Activated B cell treated with CpG ODN at 0.5 μM for 24 hours (primary cell): ENCODE measurements at regions not wholly inside any gene's neighbourhood (a gene's known extent, or its start where the extent isn't known, plus 50 kb on each side); places are given as distances from the start of the nearest gene placed in this dataset.

Source experiments
- ATAC-seq: fragments of 200-7000 bp; cut with Tn5 transposase; one replicate; pipeline ENCODE4 v1.10.0; 2021; ENCODE audit warnings: low read depth, mild to moderate bottlenecking, moderate library complexity
- CTCF ChIA-PET: fragments of 350-600 bp; sonication (Branson Sonifier 250); formaldehyde crosslinking; loops from one replicate; lab custom pipeline; 2021; ENCODE audit warnings: antibody characterized with exemption; lab: Charles Lee
- POLR2A ChIA-PET: fragments of 350-600 bp; sonication (Branson Sonifier 250); formaldehyde crosslinking; loops from one replicate; lab custom pipeline; 2021; ENCODE audit warnings: antibody characterized with exemption; lab: Charles Lee
- DNase-seq: peaks from one replicate; pipeline ENCODE4 v3.0.0; 2022
- H3K27ac Mint-ChIP-seq: one replicate; pipeline ENCODE4 v1.8.0; 2020; ENCODE audit warnings: mixed read lengths
- H3K27me3 Mint-ChIP-seq: one replicate; pipeline ENCODE4 v1.8.0; 2021; ENCODE audit warnings: mixed read lengths
- H3K36me3 Mint-ChIP-seq: one replicate; pipeline ENCODE4 v1.8.0; 2021; ENCODE audit warnings: low read depth, mixed read lengths
- H3K4me1 Mint-ChIP-seq: one replicate; pipeline ENCODE4 v1.8.0; 2021; ENCODE audit warnings: mixed read lengths
- H3K4me3 Mint-ChIP-seq: one replicate; pipeline ENCODE4 v1.8.0; 2020; ENCODE audit warnings: mild to moderate bottlenecking, mixed read lengths
- H3K9me3 Mint-ChIP-seq: one replicate; pipeline ENCODE4 v1.8.0; 2020; ENCODE audit warnings: mixed read lengths
- intact Hi-C: fragments of 100-400 bp; cut with micrococcal nuclease; formaldehyde crosslinking; loops from one replicate; pipeline ENCODE4 v1.15.1; 2024
- TF ChIP-seq, protein P1 (sequence below): fragments of 200-600 bp; IDR thresholded peaks from one replicate; pipeline ENCODE4 v1.8.0; 2022; ENCODE audit warnings: antibody characterized with exemption, mild to moderate bottlenecking

DNA sequence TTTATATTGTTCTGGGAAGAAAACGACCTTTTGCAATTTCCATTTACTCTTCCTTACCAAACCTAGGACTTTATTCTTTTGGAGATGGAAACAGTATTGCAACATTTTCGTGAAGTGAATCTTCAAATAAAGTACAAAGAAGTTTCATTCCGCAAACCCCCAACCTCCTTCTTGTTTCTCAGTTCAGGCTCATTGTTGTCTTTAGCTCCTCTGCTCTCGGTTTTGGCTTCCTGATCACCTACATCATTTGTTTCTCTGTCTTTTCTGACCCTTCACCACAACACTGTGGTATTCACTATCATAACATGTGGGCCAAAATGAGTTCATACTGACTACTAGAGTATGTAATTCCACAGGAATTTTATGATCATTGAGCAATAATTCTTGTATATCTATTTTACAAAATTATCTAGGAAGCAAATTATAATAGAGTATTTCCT is 266.8 kb downstream of the ADAMTS20 start:
- H3K27me3 Mint-ChIP-seq: no peaks in the 10 kb centered on the region
- CTCF ChIA-PET: no interaction called here

DNA sequence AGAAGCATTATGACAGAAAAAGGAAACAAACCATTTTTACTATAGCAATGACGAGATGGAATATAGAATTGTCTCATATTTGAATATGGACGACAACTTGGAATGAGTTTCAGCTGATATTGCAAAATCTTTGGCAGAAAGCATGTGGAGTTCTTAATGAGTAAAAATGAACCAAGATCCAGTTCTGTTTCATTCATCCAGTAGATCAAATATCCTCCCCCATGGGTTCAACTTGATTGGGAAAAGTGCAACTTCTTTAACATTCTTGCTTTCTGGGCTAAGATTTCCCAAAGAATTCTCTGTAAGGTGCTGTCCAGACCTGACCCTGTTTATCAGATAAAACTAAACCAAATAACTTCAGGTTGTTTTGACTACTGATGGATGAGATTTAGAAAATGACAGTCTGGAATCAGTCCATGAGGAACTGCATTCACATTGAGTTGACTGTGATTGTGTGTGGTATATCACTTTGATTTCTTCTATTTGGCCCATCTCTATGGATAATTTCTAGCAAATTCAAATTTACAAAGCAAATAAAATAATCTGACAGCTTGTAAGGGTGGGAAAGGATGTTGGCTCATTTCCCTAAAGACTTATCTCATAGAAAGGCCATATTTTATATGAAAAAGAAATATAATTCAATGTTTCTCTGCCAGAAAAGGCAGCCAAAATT is 267.4 kb downstream of the ADAMTS20 start:
- ChIA-PET POLR2A (no interaction called here), CTCF (no interaction called here)
- TF ChIP-seq, protein P1, sequence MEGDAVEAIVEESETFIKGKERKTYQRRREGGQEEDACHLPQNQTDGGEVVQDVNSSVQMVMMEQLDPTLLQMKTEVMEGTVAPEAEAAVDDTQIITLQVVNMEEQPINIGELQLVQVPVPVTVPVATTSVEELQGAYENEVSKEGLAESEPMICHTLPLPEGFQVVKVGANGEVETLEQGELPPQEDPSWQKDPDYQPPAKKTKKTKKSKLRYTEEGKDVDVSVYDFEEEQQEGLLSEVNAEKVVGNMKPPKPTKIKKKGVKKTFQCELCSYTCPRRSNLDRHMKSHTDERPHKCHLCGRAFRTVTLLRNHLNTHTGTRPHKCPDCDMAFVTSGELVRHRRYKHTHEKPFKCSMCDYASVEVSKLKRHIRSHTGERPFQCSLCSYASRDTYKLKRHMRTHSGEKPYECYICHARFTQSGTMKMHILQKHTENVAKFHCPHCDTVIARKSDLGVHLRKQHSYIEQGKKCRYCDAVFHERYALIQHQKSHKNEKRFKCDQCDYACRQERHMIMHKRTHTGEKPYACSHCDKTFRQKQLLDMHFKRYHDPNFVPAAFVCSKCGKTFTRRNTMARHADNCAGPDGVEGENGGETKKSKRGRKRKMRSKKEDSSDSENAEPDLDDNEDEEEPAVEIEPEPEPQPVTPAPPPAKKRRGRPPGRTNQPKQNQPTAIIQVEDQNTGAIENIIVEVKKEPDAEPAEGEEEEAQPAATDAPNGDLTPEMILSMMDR: no peak
- Mint-ChIP-seq H3K4me3 (no peak overlapping the region), H3K27ac (no peak overlapping the region), H3K4me1 (no peaks in the 10 kb centered on the region), H3K9me3 (no peaks in the 10 kb centered on the region), H3K27me3 (no peaks in the 10 kb centered on the region), H3K36me3 (no peaks in the 10 kb centered on the region)
- intact Hi-C loops: loop anchor here (5.0 kb wide), 1 partner anchor 912 kb away; no protein-coding TSS in a partner anchor
- ATAC-seq (no peak), DNase-seq (no peak)

More for the DNA sequence above, 266.8 kb downstream of the ADAMTS20 start:
- TF ChIP-seq, protein P1: no peak
- POLR2A ChIA-PET: no interaction called here
- Mint-ChIP-seq H3K4me3 (no peak overlapping the region), H3K9me3 (no peaks in the 10 kb centered on the region), H3K27ac (no peak overlapping the region), H3K36me3 (no peaks in the 10 kb centered on the region), H3K4me1 (no peaks in the 10 kb centered on the region)
- ATAC-seq: no peak
- no peak for DNase-seq
- intact Hi-C loops: no loop called here

DNA sequence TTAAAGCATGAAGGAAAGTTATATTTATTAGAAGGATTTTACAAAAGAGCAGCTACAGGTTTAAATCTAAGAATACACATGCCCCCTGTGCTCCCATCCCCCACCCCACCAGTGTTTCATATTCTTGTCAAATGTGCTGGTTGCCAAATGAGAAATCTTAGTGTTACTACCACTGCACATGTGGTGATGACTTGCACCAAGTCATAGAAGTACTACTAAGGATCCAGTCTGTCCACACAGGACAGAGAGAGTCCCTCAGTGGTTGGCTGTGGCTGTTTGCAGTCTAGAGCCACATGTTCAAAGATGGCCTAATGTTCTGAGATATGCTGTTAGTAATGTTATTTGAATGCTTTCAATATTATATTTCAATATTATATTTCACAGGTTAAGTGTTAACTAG is 268.8 kb downstream of the ADAMTS20 start:
- H3K36me3 Mint-ChIP-seq: no peaks in the 10 kb centered on the region
- no peak overlapping the region for H3K4me3 Mint-ChIP-seq
- DNase-seq (no peak), ATAC-seq (no peak)
- intact Hi-C loops: loop anchor here (5.0 kb wide), 1 partner anchor 911 kb away; no protein-coding TSS in a partner anchor
- peaks cover 5% of the 10 kb centered on the region for H3K4me1 Mint-ChIP-seq
- H3K27ac Mint-ChIP-seq: no peak overlapping the region
- ChIA-PET POLR2A (no interaction called here), CTCF (no interaction called here)
- no peaks in the 10 kb centered on the region for H3K27me3 Mint-ChIP-seq
- no peaks in the 10 kb centered on the region for H3K9me3 Mint-ChIP-seq
- TF ChIP-seq, protein P1: no peak

DNA sequence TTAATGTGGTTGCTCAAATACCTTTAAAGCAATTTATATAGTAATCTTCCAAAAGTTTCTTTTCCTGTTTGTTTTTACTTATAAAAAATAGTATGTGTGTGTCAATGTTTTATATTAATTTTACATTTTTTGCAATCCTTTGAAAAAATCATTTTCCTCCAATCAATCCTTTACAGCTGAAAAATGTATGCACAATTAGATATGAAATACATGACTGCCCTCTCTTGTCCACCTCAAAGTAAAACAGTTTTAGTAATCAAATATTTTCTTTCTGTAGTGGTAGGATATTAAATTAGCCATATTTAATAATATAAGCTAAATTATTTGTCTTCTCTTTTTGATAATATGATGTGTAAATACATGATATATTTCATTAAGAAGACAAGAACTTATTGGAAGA is 269.9 kb downstream of the ADAMTS20 start:
- TF ChIP-seq, protein P1: no peak
- CTCF ChIA-PET: interaction anchor here (1.1 to 1.2 kb wide), 2 partner anchors 799 to 910 kb away, joined by 3 to 6 read pairs; no protein-coding TSS in a partner anchor
- no peak overlapping the region for H3K27ac Mint-ChIP-seq
- no peak for ATAC-seq
- no peak overlapping the region for H3K4me3 Mint-ChIP-seq
- H3K4me1 Mint-ChIP-seq: peaks cover 16% of the 10 kb centered on the region
- intact Hi-C loops: loop anchor here (1.0 to 5.0 kb wide), 2 partner anchors 799 to 910 kb away; no protein-coding TSS in a partner anchor
- no peaks in the 10 kb centered on the region for H3K9me3 Mint-ChIP-seq
- H3K27me3 Mint-ChIP-seq: no peaks in the 10 kb centered on the region
- H3K36me3 Mint-ChIP-seq: no peaks in the 10 kb centered on the region
- POLR2A ChIA-PET: no interaction called here
- DNase-seq: no peak

DNA sequence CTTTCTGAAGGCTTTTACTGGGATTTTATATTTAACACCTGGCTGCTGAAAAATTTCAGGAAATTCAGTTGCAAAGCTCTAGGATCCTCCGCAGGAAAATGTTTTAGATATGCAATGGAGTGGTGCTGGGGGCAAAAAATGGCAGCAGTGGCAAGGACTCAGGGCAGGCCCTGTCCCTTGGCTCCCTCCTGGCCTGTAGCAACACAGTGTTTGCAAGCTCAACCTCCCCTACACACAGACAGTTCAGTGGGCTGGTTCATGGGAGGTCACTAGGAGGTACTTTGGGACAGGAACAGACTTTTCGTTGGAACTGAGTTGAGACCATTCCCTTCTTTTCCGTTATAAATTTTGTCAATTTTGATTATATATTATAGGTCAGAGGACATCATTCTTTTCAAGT is 270.4 kb downstream of the ADAMTS20 start:
- Mint-ChIP-seq H3K4me3 (no peak overlapping the region), H3K4me1 (peaks cover 16% of the 10 kb centered on the region), H3K9me3 (no peaks in the 10 kb centered on the region), H3K36me3 (no peaks in the 10 kb centered on the region), H3K27me3 (no peaks in the 10 kb centered on the region), H3K27ac (no peak overlapping the region)
- ChIA-PET POLR2A (no interaction called here), CTCF (interaction anchor here (0.9 to 1.2 kb wide), 3 partner anchors 798 to 910 kb away, joined by 3 to 6 read pairs (median 3); no protein-coding TSS in a partner anchor)
- DNase-seq (no peak), ATAC-seq (no peak)
- intact Hi-C loops: loop anchor here (5.0 kb wide), 1 partner anchor 909 kb away; no protein-coding TSS in a partner anchor
- TF ChIP-seq, protein P1: no peak
